ENCODE measurements at regions not wholly inside any gene's neighbourhood (a gene's known extent, or its start where the extent isn't known, plus 50 kb on each side); places are given as distances from the start of the nearest gene placed in this dataset.

DNA sequence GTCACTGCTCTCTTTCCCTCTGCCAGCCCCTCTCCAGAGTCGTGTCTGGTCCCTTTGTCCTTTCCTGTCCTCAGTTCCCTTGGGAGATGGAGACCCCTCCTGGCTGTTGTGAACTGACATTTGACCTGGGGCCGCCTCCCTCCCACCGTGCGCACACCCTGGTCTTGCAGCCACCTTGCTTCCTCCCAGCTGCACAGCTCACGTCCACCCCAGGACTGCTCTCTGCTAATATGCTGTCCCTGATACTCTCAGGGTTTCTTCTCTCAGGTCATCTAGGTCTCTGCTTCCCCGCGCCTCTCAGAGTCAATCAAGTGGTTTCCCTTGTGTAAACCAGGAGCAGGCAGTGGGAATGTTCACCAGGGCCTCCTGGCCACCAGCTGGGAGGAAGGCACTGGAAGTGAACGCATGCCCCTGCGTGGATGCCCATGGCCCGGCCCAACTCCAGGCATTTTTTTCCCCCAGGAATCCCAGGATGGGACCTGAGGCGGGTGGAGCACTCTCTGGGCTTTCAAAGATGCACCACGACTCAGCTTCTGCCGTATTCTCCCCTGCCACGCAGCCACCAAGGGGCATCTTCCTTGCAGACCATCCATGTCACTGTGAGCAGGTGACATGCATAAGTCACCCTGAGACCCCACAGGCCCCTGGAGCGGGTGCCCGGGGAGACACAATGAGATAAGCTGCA, 142.4 kb downstream of the OLFM1 start:
- TF ChIP-seq, protein P1, sequence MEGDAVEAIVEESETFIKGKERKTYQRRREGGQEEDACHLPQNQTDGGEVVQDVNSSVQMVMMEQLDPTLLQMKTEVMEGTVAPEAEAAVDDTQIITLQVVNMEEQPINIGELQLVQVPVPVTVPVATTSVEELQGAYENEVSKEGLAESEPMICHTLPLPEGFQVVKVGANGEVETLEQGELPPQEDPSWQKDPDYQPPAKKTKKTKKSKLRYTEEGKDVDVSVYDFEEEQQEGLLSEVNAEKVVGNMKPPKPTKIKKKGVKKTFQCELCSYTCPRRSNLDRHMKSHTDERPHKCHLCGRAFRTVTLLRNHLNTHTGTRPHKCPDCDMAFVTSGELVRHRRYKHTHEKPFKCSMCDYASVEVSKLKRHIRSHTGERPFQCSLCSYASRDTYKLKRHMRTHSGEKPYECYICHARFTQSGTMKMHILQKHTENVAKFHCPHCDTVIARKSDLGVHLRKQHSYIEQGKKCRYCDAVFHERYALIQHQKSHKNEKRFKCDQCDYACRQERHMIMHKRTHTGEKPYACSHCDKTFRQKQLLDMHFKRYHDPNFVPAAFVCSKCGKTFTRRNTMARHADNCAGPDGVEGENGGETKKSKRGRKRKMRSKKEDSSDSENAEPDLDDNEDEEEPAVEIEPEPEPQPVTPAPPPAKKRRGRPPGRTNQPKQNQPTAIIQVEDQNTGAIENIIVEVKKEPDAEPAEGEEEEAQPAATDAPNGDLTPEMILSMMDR (conservative IDR thresholded peaks at IDR 0.05; ENCODE audit: low read depth, low read length), result no peak
- no peaks in the 10 kb centered on the region for H3K4me1 ChIP-seq (ENCODE audit: low read depth, poor library complexity, severe bottlenecking)
- H3K4me2 ChIP-seq, result no peak overlapping the region
- H2AFZ ChIP-seq (ENCODE audit: low read depth), result no peak overlapping the region
- H4K20me1 ChIP-seq (ENCODE audit: insufficient read depth), result no peaks in the 10 kb centered on the region
- H3K4me3 ChIP-seq (IDR thresholded peaks at IDR 0.05; ENCODE audit: insufficient read depth, low read depth, low read length), result no peak overlapping the region
- H3K27me3 ChIP-seq (ENCODE audit: insufficient read depth, low read depth), result peaks cover 10% of the 10 kb centered on the region; the same call in 1 of the 2 replicates
- no peak overlapping the region for H3K9ac ChIP-seq
- H3K79me2 ChIP-seq (ENCODE audit: insufficient read depth, low read depth), result no peaks in the 10 kb centered on the region
- H3K27ac ChIP-seq, result no peak overlapping the region
- no peaks in the 10 kb centered on the region for H3K36me3 ChIP-seq (ENCODE audit: insufficient read depth)

GRCh38 chr9:135230386-135230765, 142.9 kb downstream of the OLFM1 start:
- TF ChIP-seq, protein P1 (conservative IDR thresholded peaks at IDR 0.05; ENCODE audit: low read depth, low read length), result no peak
- H2AFZ ChIP-seq (ENCODE audit: low read depth), result no peak overlapping the region
- H4K20me1 ChIP-seq (ENCODE audit: insufficient read depth), result no peaks in the 10 kb centered on the region
- H3K36me3 ChIP-seq (ENCODE audit: insufficient read depth), result no peaks in the 10 kb centered on the region
- H3K4me3 ChIP-seq (IDR thresholded peaks at IDR 0.05; ENCODE audit: insufficient read depth, low read depth, low read length), result no peak overlapping the region
- no peak overlapping the region for H3K4me2 ChIP-seq
- H3K79me2 ChIP-seq (ENCODE audit: insufficient read depth, low read depth), result no peaks in the 10 kb centered on the region
- no peaks in the 10 kb centered on the region for H3K4me1 ChIP-seq (ENCODE audit: low read depth, poor library complexity, severe bottlenecking)
- no peak overlapping the region for H3K27ac ChIP-seq
- no peak overlapping the region for H3K9ac ChIP-seq
- H3K27me3 ChIP-seq (ENCODE audit: insufficient read depth, low read depth), result peaks cover 10% of the 10 kb centered on the region; the same call in 1 of the 2 replicates

- Histone ChIP-seq H3K9ac (no peak overlapping the region), H3K4me1 (ENCODE audit: low read depth, poor library complexity, severe bottlenecking) (no peaks in the 10 kb centered on the region)
- TF ChIP-seq, protein P1 (conservative IDR thresholded peaks at IDR 0.05; ENCODE audit: low read depth, low read length), result no peak
Observed at GRCh38 chr9:135230817-135231520, 143.5 kb downstream of the OLFM1 start.

GRCh38 chr9:135239100-135239768, 151.8 kb downstream of the OLFM1 start:
- no peaks in the 10 kb centered on the region for H4K20me1 ChIP-seq (ENCODE audit: insufficient read depth)
- no peaks in the 10 kb centered on the region for H3K4me1 ChIP-seq (ENCODE audit: low read depth, poor library complexity, severe bottlenecking)
- no peaks in the 10 kb centered on the region for H3K79me2 ChIP-seq (ENCODE audit: insufficient read depth, low read depth)
- TF ChIP-seq, protein P1 (conservative IDR thresholded peaks at IDR 0.05; ENCODE audit: low read depth, low read length), result no peak
- H2AFZ ChIP-seq (ENCODE audit: low read depth), result no peak overlapping the region
- H3K36me3 ChIP-seq (ENCODE audit: insufficient read depth), result no peaks in the 10 kb centered on the region
- H3K4me2 ChIP-seq, result no peak overlapping the region
- H3K27ac ChIP-seq, result no peak overlapping the region
- H3K4me3 ChIP-seq (IDR thresholded peaks at IDR 0.05; ENCODE audit: insufficient read depth, low read depth, low read length), result no peak overlapping the region
- no peak overlapping the region for H3K9ac ChIP-seq
- peaks cover 22% of the 10 kb centered on the region; the same call in 1 of the 2 replicates for H3K27me3 ChIP-seq (ENCODE audit: insufficient read depth, low read depth)

More at GRCh38 chr9:135230817-135231520, 143.5 kb downstream of the OLFM1 start:
- no peak overlapping the region for H3K27ac ChIP-seq
- H2AFZ ChIP-seq (ENCODE audit: low read depth), result no peak overlapping the region
- H4K20me1 ChIP-seq (ENCODE audit: insufficient read depth), result no peaks in the 10 kb centered on the region
- H3K36me3 ChIP-seq (ENCODE audit: insufficient read depth), result no peaks in the 10 kb centered on the region
- H3K4me2 ChIP-seq, result no peak overlapping the region
- no peaks in the 10 kb centered on the region for H3K79me2 ChIP-seq (ENCODE audit: insufficient read depth, low read depth)
- H3K4me3 ChIP-seq (IDR thresholded peaks at IDR 0.05; ENCODE audit: insufficient read depth, low read depth, low read length), result no peak overlapping the region
- peaks cover 12% of the 10 kb centered on the region; the same call in 1 of the 2 replicates for H3K27me3 ChIP-seq (ENCODE audit: insufficient read depth, low read depth)
